ENCODE measurements at regions not wholly inside any gene's neighbourhood (a gene's known extent, or its start where the extent isn't known, plus 50 kb on each side); places are given as distances from the start of the nearest gene placed in this dataset.

GRCh38 chr14:84442521-84442920, 1087.4 kb upstream of the FLRT2 start:
- no peaks in the 10 kb centered on the region for H3K4me1 Mint-ChIP-seq
- Histone ChIP-seq H3K9me3 (no peaks in the 10 kb centered on the region), H3K4me3 (ENCODE audit: control insufficient read depth in 1 of 2, extremely low read depth in 1 of 2, low read length in 1 of 2) (no peak overlapping the region), H3K4me1 (ENCODE audit: control insufficient read depth in 1 of 2, extremely low read depth in 1 of 2, insufficient read depth in 2 of 2, low read length in 2 of 2) (no peaks in the 10 kb centered on the region), H3K27me3 (replicated peaks in 1 of 2; ENCODE audit: control insufficient read depth in 2 of 2, extremely low read depth in 1 of 2, insufficient read depth in 2 of 2, low read length in 1 of 2) (no peaks in the 10 kb centered on the region), H3K36me3 (ENCODE audit: control insufficient read depth in 2 of 2, extremely low read depth in 1 of 2, insufficient read depth in 1 of 2, low read length in 1 of 2) (no peaks in the 10 kb centered on the region), H3K27ac (ENCODE audit: low read length) (no peak overlapping the region)
- peaks cover 7 to 19% (median 8%) of the 10 kb centered on the region in 3 donors for H3K9me3 Mint-ChIP-seq
- no peaks in the 10 kb centered on the region for H3K27me3 Mint-ChIP-seq
- no peak overlapping the region for H3K27ac Mint-ChIP-seq
- POLR2A ChIA-PET = interaction anchor here in 1 of 2 donors (0.8 kb wide), 1 partner anchor 687 kb away, joined by 3 read pairs; no protein-coding TSS in a partner anchor
- DNase-seq = no peak
- CTCF ChIA-PET = no interaction called here
- 67% methylated on average over 3 of the region's 5 CpGs for WGBS (ENCODE audit: insufficient coverage)
- ATAC-seq (replicated peaks in 1 of 4) = no peak
- no peak overlapping the region for H3K4me3 Mint-ChIP-seq
- no peaks in the 10 kb centered on the region for H3K36me3 Mint-ChIP-seq

- no peak overlapping the region for H3K27ac ChIP-seq (ENCODE audit: low read length)
- H3K4me3 ChIP-seq (ENCODE audit: control insufficient read depth in 1 of 2, extremely low read depth in 1 of 2, low read length in 1 of 2) = no peak overlapping the region
- Mint-ChIP-seq H3K4me3 (no peak overlapping the region), H3K4me1 (no peaks in the 10 kb centered on the region), H3K36me3 (no peaks in the 10 kb centered on the region), H3K27ac (no peak overlapping the region), H3K27me3 (no peaks in the 10 kb centered on the region), H3K9me3 (peaks cover 7 to 10% (median 8%) of the 10 kb centered on the region in 3 donors)
- no peaks in the 10 kb centered on the region for H3K27me3 ChIP-seq (replicated peaks in 1 of 2; ENCODE audit: control insufficient read depth in 2 of 2, extremely low read depth in 1 of 2, insufficient read depth in 2 of 2, low read length in 1 of 2)
- H3K4me1 ChIP-seq (ENCODE audit: control insufficient read depth in 1 of 2, extremely low read depth in 1 of 2, insufficient read depth in 2 of 2, low read length in 2 of 2) = no peaks in the 10 kb centered on the region
- ChIA-PET POLR2A (no interaction called here), CTCF (no interaction called here)
- no CpG with 5 or more reads among the region's 2 CpGs for WGBS (ENCODE audit: insufficient coverage)
- no peaks in the 10 kb centered on the region for H3K9me3 ChIP-seq
- DNase-seq (no peak), ATAC-seq (replicated peaks in 1 of 4) (no peak)
- no peaks in the 10 kb centered on the region for H3K36me3 ChIP-seq (ENCODE audit: control insufficient read depth in 2 of 2, extremely low read depth in 1 of 2, insufficient read depth in 1 of 2, low read length in 1 of 2)
These were observed 1084.5 kb upstream of the FLRT2 start for GRCh38 chr14:84445486-84445885.

GRCh38 chr14:84446250-84446649, 1083.7 kb upstream of the FLRT2 start:
- Mint-ChIP-seq H3K4me3 (no peak overlapping the region), H3K36me3 (no peaks in the 10 kb centered on the region), H3K27ac (no peak overlapping the region), H3K4me1 (no peaks in the 10 kb centered on the region), H3K9me3 (peaks cover 8 to 13% (median 10%) of the 10 kb centered on the region in 3 donors), H3K27me3 (no peaks in the 10 kb centered on the region)
- no peak for DNase-seq
- ChIA-PET POLR2A (no interaction called here), CTCF (no interaction called here)
- Histone ChIP-seq H3K4me1 (ENCODE audit: control insufficient read depth in 1 of 2, extremely low read depth in 1 of 2, insufficient read depth in 2 of 2, low read length in 2 of 2) (no peaks in the 10 kb centered on the region), H3K4me3 (ENCODE audit: control insufficient read depth in 1 of 2, extremely low read depth in 1 of 2, low read length in 1 of 2) (no peak overlapping the region), H3K36me3 (ENCODE audit: control insufficient read depth in 2 of 2, extremely low read depth in 1 of 2, insufficient read depth in 1 of 2, low read length in 1 of 2) (no peaks in the 10 kb centered on the region), H3K27ac (ENCODE audit: low read length) (no peak overlapping the region), H3K9me3 (no peaks in the 10 kb centered on the region), H3K27me3 (replicated peaks in 1 of 2; ENCODE audit: control insufficient read depth in 2 of 2, extremely low read depth in 1 of 2, insufficient read depth in 2 of 2, low read length in 1 of 2) (no peaks in the 10 kb centered on the region)
- no CpG with 5 or more reads among the region's 3 CpGs for WGBS (ENCODE audit: insufficient coverage)
- no peak for ATAC-seq (replicated peaks in 1 of 4)

- Histone ChIP-seq H3K27me3 (replicated peaks in 1 of 2; ENCODE audit: control insufficient read depth in 2 of 2, extremely low read depth in 1 of 2, insufficient read depth in 2 of 2, low read length in 1 of 2) (no peaks in the 10 kb centered on the region), H3K4me3 (ENCODE audit: control insufficient read depth in 1 of 2, extremely low read depth in 1 of 2, low read length in 1 of 2) (no peak overlapping the region), H3K36me3 (ENCODE audit: control insufficient read depth in 2 of 2, extremely low read depth in 1 of 2, insufficient read depth in 1 of 2, low read length in 1 of 2) (no peaks in the 10 kb centered on the region), H3K4me1 (ENCODE audit: control insufficient read depth in 1 of 2, extremely low read depth in 1 of 2, insufficient read depth in 2 of 2, low read length in 2 of 2) (no peaks in the 10 kb centered on the region), H3K9me3 (no peaks in the 10 kb centered on the region), H3K27ac (ENCODE audit: low read length) (no peak overlapping the region)
- no peaks in the 10 kb centered on the region for H3K36me3 Mint-ChIP-seq
- no peak for ATAC-seq (replicated peaks in 1 of 4)
- POLR2A ChIA-PET = no interaction called here
- CTCF ChIA-PET = no interaction called here
- no peak overlapping the region for H3K27ac Mint-ChIP-seq
- H3K4me1 Mint-ChIP-seq = no peaks in the 10 kb centered on the region
- H3K27me3 Mint-ChIP-seq = no peaks in the 10 kb centered on the region
- H3K9me3 Mint-ChIP-seq = peaks cover 4 to 17% (median 9%) of the 10 kb centered on the region in 3 donors
- H3K4me3 Mint-ChIP-seq = no peak overlapping the region
- WGBS (ENCODE audit: insufficient coverage) = 88% methylated on average over 3 of the region's 5 CpGs
- DNase-seq = no peak
These were observed 1076.5 kb upstream of the FLRT2 start for GRCh38 chr14:84453307-84453950.

GRCh38 chr14:84454114-84454513, 1075.8 kb upstream of the FLRT2 start:
- no peaks in the 10 kb centered on the region for H3K9me3 ChIP-seq
- H3K27ac Mint-ChIP-seq = no peak overlapping the region
- DNase-seq (no peak), ATAC-seq (replicated peaks in 1 of 4) (no peak)
- no peaks in the 10 kb centered on the region for H3K27me3 ChIP-seq (replicated peaks in 1 of 2; ENCODE audit: control insufficient read depth in 2 of 2, extremely low read depth in 1 of 2, insufficient read depth in 2 of 2, low read length in 1 of 2)
- POLR2A ChIA-PET = no interaction called here
- no peaks in the 10 kb centered on the region for H3K4me1 Mint-ChIP-seq
- H3K4me3 ChIP-seq (ENCODE audit: control insufficient read depth in 1 of 2, extremely low read depth in 1 of 2, low read length in 1 of 2) = no peak overlapping the region
- no peaks in the 10 kb centered on the region for H3K36me3 ChIP-seq (ENCODE audit: control insufficient read depth in 2 of 2, extremely low read depth in 1 of 2, insufficient read depth in 1 of 2, low read length in 1 of 2)
- no peak overlapping the region for H3K27ac ChIP-seq (ENCODE audit: low read length)
- peaks cover 4 to 17% (median 9%) of the 10 kb centered on the region in 3 donors for H3K9me3 Mint-ChIP-seq
- no peaks in the 10 kb centered on the region for H3K27me3 Mint-ChIP-seq
- H3K4me3 Mint-ChIP-seq = no peak overlapping the region
- H3K36me3 Mint-ChIP-seq = no peaks in the 10 kb centered on the region
- CTCF ChIA-PET = no interaction called here
- no CpG with 5 or more reads among the region's 4 CpGs for WGBS (ENCODE audit: insufficient coverage)
- no peaks in the 10 kb centered on the region for H3K4me1 ChIP-seq (ENCODE audit: control insufficient read depth in 1 of 2, extremely low read depth in 1 of 2, insufficient read depth in 2 of 2, low read length in 2 of 2)

- no peak for DNase-seq
These were observed 1073.0 kb upstream of the FLRT2 start for GRCh38 chr14:84456946-84457345.

GRCh38 chr14:84458881-84459280, 1071.1 kb upstream of the FLRT2 start:
- POLR2A ChIA-PET = no interaction called here
- ATAC-seq (replicated peaks in 1 of 4) (no peak), DNase-seq (no peak)
- Histone ChIP-seq H3K9me3 (no peaks in the 10 kb centered on the region), H3K4me1 (ENCODE audit: control insufficient read depth in 1 of 2, extremely low read depth in 1 of 2, insufficient read depth in 2 of 2, low read length in 2 of 2) (no peaks in the 10 kb centered on the region), H3K4me3 (ENCODE audit: control insufficient read depth in 1 of 2, extremely low read depth in 1 of 2, low read length in 1 of 2) (no peak overlapping the region), H3K36me3 (ENCODE audit: control insufficient read depth in 2 of 2, extremely low read depth in 1 of 2, insufficient read depth in 1 of 2, low read length in 1 of 2) (no peaks in the 10 kb centered on the region), H3K27ac (ENCODE audit: low read length) (no peak overlapping the region), H3K27me3 (replicated peaks in 1 of 2; ENCODE audit: control insufficient read depth in 2 of 2, extremely low read depth in 1 of 2, insufficient read depth in 2 of 2, low read length in 1 of 2) (no peaks in the 10 kb centered on the region)
- WGBS (ENCODE audit: insufficient coverage) = no CpG with 5 or more reads among the region's 1 CpG
- Mint-ChIP-seq H3K4me3 (no peak overlapping the region), H3K4me1 (no peaks in the 10 kb centered on the region), H3K27ac (no peak overlapping the region), H3K36me3 (no peaks in the 10 kb centered on the region), H3K27me3 (no peaks in the 10 kb centered on the region), H3K9me3 (peaks cover 8 to 15% (median 13%) of the 10 kb centered on the region in 3 donors)
- CTCF ChIA-PET = no interaction called here

More at GRCh38 chr14:84456946-84457345, 1073.0 kb upstream of the FLRT2 start:
- H3K27ac ChIP-seq (ENCODE audit: low read length) = no peak overlapping the region
- CTCF ChIA-PET = no interaction called here
- H3K36me3 ChIP-seq (ENCODE audit: control insufficient read depth in 2 of 2, extremely low read depth in 1 of 2, insufficient read depth in 1 of 2, low read length in 1 of 2) = no peaks in the 10 kb centered on the region
- H3K4me1 ChIP-seq (ENCODE audit: control insufficient read depth in 1 of 2, extremely low read depth in 1 of 2, insufficient read depth in 2 of 2, low read length in 2 of 2) = no peaks in the 10 kb centered on the region
- H3K9me3 ChIP-seq = no peaks in the 10 kb centered on the region
- ATAC-seq (replicated peaks in 1 of 4) = no peak
- H3K4me3 Mint-ChIP-seq = no peak overlapping the region
- no peak overlapping the region for H3K27ac Mint-ChIP-seq
- no peaks in the 10 kb centered on the region for H3K27me3 Mint-ChIP-seq
- no CpG with 5 or more reads among the region's 2 CpGs for WGBS (ENCODE audit: insufficient coverage)
- H3K4me1 Mint-ChIP-seq = no peaks in the 10 kb centered on the region
- H3K4me3 ChIP-seq (ENCODE audit: control insufficient read depth in 1 of 2, extremely low read depth in 1 of 2, low read length in 1 of 2) = no peak overlapping the region
- no peaks in the 10 kb centered on the region for H3K36me3 Mint-ChIP-seq
- peaks cover 8 to 16% (median 12%) of the 10 kb centered on the region in 3 donors for H3K9me3 Mint-ChIP-seq
- H3K27me3 ChIP-seq (replicated peaks in 1 of 2; ENCODE audit: control insufficient read depth in 2 of 2, extremely low read depth in 1 of 2, insufficient read depth in 2 of 2, low read length in 1 of 2) = no peaks in the 10 kb centered on the region
- POLR2A ChIA-PET = interaction anchor here in 1 of 2 donors (0.6 kb wide), 1 partner anchor 13 kb away, joined by 3 read pairs; no protein-coding TSS in a partner anchor
